ENCODE measurements at regions not wholly inside any gene's neighbourhood (a gene's known extent, or its start where the extent isn't known, plus 50 kb on each side); places are given as distances from the start of the nearest gene placed in this dataset.

GRCh38 chr10:4504550-4504949 lies 321.5 kb upstream of the AKR1E2 start:
- Histone ChIP-seq H3K36me3 (ENCODE audit: control insufficient read depth, insufficient read depth, low read length) (no peaks in the 10 kb centered on the region), H3K9me3 (ENCODE audit: control insufficient read depth, insufficient read depth, low read length) (no peaks in the 10 kb centered on the region), H3K27ac (ENCODE audit: low read length) (no peak overlapping the region), H3K4me1 (ENCODE audit: control insufficient read depth, insufficient read depth, low read length) (no peaks in the 10 kb centered on the region), H3K27me3 (ENCODE audit: control insufficient read depth, insufficient read depth, low read length) (no peaks in the 10 kb centered on the region), H3K4me3 (ENCODE audit: low read length) (no peak overlapping the region)
- WGBS (ENCODE audit: insufficient coverage, insufficient read length) = no CpG with 5 or more reads among the region's 5 CpGs
- no peak for DNase-seq (ENCODE audit: low read depth, low spot score)

GRCh38 chr10:4503076-4503475 lies 322.9 kb upstream of the AKR1E2 start:
- WGBS (ENCODE audit: insufficient coverage, insufficient read length) = no CpG with 5 or more reads among the region's 2 CpGs
- Histone ChIP-seq H3K27me3 (ENCODE audit: control insufficient read depth, insufficient read depth, low read length) (no peaks in the 10 kb centered on the region), H3K27ac (ENCODE audit: low read length) (no peak overlapping the region), H3K4me1 (ENCODE audit: control insufficient read depth, insufficient read depth, low read length) (no peaks in the 10 kb centered on the region), H3K36me3 (ENCODE audit: control insufficient read depth, insufficient read depth, low read length) (no peaks in the 10 kb centered on the region), H3K9me3 (ENCODE audit: control insufficient read depth, insufficient read depth, low read length) (no peaks in the 10 kb centered on the region), H3K4me3 (ENCODE audit: low read length) (no peak overlapping the region)
- no peak for DNase-seq (ENCODE audit: low read depth, low spot score)

GRCh38 chr10:4501306-4501705 lies 324.7 kb upstream of the AKR1E2 start:
- H3K27me3 ChIP-seq (ENCODE audit: control insufficient read depth, insufficient read depth, low read length) = no peaks in the 10 kb centered on the region
- no peak overlapping the region for H3K27ac ChIP-seq (ENCODE audit: low read length)
- no peak overlapping the region for H3K4me3 ChIP-seq (ENCODE audit: low read length)
- no peaks in the 10 kb centered on the region for H3K9me3 ChIP-seq (ENCODE audit: control insufficient read depth, insufficient read depth, low read length)
- H3K4me1 ChIP-seq (ENCODE audit: control insufficient read depth, insufficient read depth, low read length) = no peaks in the 10 kb centered on the region
- DNase-seq (ENCODE audit: low read depth, low spot score) = no peak
- H3K36me3 ChIP-seq (ENCODE audit: control insufficient read depth, insufficient read depth, low read length) = no peaks in the 10 kb centered on the region
- WGBS (ENCODE audit: insufficient coverage, insufficient read length) = no CpG with 5 or more reads among the region's 2 CpGs

GRCh38 chr10:4498711-4499251 lies 327.2 kb upstream of the AKR1E2 start:
- no CpG with 5 or more reads among the region's 6 CpGs for WGBS (ENCODE audit: insufficient coverage, insufficient read length)
- Histone ChIP-seq H3K9me3 (ENCODE audit: control insufficient read depth, insufficient read depth, low read length) (no peaks in the 10 kb centered on the region; the same call in 1 of the 2 replicates), H3K36me3 (ENCODE audit: control insufficient read depth, insufficient read depth, low read length) (no peaks in the 10 kb centered on the region), H3K4me1 (ENCODE audit: control insufficient read depth, insufficient read depth, low read length) (no peaks in the 10 kb centered on the region), H3K27me3 (ENCODE audit: control insufficient read depth, insufficient read depth, low read length) (no peaks in the 10 kb centered on the region), H3K4me3 (ENCODE audit: low read length) (no peak overlapping the region), H3K27ac (ENCODE audit: low read length) (no peak overlapping the region)
- DNase-seq (ENCODE audit: low read depth, low spot score) = no peak

DNA sequence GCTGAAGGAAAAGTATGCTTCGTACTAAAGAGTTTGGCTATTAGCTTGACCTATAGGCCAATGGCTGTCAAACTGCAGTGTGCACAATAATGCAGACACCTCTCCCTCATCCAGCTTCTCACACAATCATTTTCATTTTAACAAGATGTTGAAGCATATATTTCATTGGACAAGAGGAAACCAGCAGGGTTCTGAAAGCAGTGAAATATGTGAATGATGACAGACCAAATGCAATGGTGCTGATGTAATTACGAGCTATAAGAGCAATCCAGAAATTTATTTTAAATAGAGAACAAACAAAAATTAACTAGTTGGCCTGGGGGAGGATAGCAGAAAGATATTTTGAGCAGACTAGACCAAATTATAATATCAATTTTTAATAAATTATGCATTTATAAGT lies 331.5 kb upstream of the AKR1E2 start:
- Histone ChIP-seq H3K4me1 (ENCODE audit: control insufficient read depth, insufficient read depth, low read length) (no peaks in the 10 kb centered on the region), H3K27me3 (ENCODE audit: control insufficient read depth, insufficient read depth, low read length) (no peaks in the 10 kb centered on the region), H3K27ac (ENCODE audit: low read length) (no peak overlapping the region), H3K9me3 (ENCODE audit: control insufficient read depth, insufficient read depth, low read length) (no peaks in the 10 kb centered on the region; the same call in 1 of the 2 replicates), H3K36me3 (ENCODE audit: control insufficient read depth, insufficient read depth, low read length) (no peaks in the 10 kb centered on the region), H3K4me3 (ENCODE audit: low read length) (no peak overlapping the region)
- no peak for DNase-seq (ENCODE audit: low read depth, low spot score)
- WGBS (ENCODE audit: insufficient coverage, insufficient read length) = no CpG with 5 or more reads among the region's 2 CpGs

DNA sequence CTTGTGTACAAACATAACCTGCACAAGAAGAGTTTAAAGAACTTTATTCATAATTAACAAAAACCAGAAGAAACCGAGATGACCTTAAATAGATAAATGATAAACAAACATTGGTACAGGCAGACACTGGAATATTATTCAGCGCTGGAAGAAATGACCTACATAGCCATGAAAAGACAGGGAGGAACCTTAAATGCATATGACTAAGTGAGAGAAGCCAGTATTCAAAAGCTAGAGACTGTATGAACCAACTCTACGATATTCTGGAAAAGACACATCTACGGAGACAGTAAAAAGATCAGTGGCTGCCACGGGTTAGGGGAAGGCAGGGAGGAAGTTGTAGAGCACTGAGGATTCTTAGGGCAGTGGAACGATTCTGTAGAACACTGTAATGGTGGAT lies 333.8 kb upstream of the AKR1E2 start:
- no CpG with 5 or more reads among the region's 6 CpGs for WGBS (ENCODE audit: insufficient coverage, insufficient read length)
- Histone ChIP-seq H3K27ac (ENCODE audit: low read length) (no peak overlapping the region), H3K36me3 (ENCODE audit: control insufficient read depth, insufficient read depth, low read length) (no peaks in the 10 kb centered on the region), H3K4me1 (ENCODE audit: control insufficient read depth, insufficient read depth, low read length) (no peaks in the 10 kb centered on the region), H3K4me3 (ENCODE audit: low read length) (no peak overlapping the region), H3K9me3 (ENCODE audit: control insufficient read depth, insufficient read depth, low read length) (no peaks in the 10 kb centered on the region; the same call in 1 of the 2 replicates), H3K27me3 (ENCODE audit: control insufficient read depth, insufficient read depth, low read length) (no peaks in the 10 kb centered on the region)
- DNase-seq (ENCODE audit: low read depth, low spot score) = no peak

GRCh38 chr10:4488904-4489303 lies 337.1 kb upstream of the AKR1E2 start:
- no CpG with 5 or more reads among the region's 1 CpG for WGBS (ENCODE audit: insufficient coverage, insufficient read length)
- H3K4me1 ChIP-seq (ENCODE audit: control insufficient read depth, insufficient read depth, low read length) = no peaks in the 10 kb centered on the region
- no peak overlapping the region for H3K27ac ChIP-seq (ENCODE audit: low read length)
- no peaks in the 10 kb centered on the region for H3K9me3 ChIP-seq (ENCODE audit: control insufficient read depth, insufficient read depth, low read length)
- H3K36me3 ChIP-seq (ENCODE audit: control insufficient read depth, insufficient read depth, low read length) = no peaks in the 10 kb centered on the region
- no peaks in the 10 kb centered on the region for H3K27me3 ChIP-seq (ENCODE audit: control insufficient read depth, insufficient read depth, low read length)
- DNase-seq (ENCODE audit: low read depth, low spot score) = no peak
- no peak overlapping the region for H3K4me3 ChIP-seq (ENCODE audit: low read length)

DNA sequence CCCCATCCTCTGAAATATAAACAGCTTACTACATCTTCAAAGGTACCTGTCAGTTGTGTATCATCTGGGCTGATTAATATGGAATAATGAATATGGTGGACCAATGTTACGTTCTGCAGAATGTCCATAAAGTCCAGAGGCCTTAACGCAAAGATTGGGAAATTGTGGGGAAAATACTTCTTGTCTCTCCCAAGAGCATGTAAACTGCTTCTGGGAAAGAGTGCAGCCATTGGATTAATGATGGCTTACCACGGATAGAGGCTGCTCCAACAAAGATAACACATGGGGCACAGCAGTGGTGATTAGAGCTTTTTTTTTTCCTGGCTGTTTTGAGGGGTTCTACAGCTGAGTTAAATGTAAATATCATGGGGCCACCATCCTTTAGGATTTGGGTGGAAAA lies 340.4 kb upstream of the AKR1E2 start:
- no peaks in the 10 kb centered on the region for H3K9me3 ChIP-seq (ENCODE audit: control insufficient read depth, insufficient read depth, low read length)
- no peaks in the 10 kb centered on the region for H3K36me3 ChIP-seq (ENCODE audit: control insufficient read depth, insufficient read depth, low read length)
- no peak overlapping the region for H3K4me3 ChIP-seq (ENCODE audit: low read length)
- no peak for DNase-seq (ENCODE audit: low read depth, low spot score)
- H3K27me3 ChIP-seq (ENCODE audit: control insufficient read depth, insufficient read depth, low read length) = no peaks in the 10 kb centered on the region
- H3K27ac ChIP-seq (ENCODE audit: low read length) = no peak overlapping the region
- WGBS (ENCODE audit: insufficient coverage, insufficient read length) = no CpG with 5 or more reads among the region's 3 CpGs
- H3K4me1 ChIP-seq (ENCODE audit: control insufficient read depth, insufficient read depth, low read length) = peaks cover 3% of the 10 kb centered on the region; the same call in 1 of the 2 replicates

DNA sequence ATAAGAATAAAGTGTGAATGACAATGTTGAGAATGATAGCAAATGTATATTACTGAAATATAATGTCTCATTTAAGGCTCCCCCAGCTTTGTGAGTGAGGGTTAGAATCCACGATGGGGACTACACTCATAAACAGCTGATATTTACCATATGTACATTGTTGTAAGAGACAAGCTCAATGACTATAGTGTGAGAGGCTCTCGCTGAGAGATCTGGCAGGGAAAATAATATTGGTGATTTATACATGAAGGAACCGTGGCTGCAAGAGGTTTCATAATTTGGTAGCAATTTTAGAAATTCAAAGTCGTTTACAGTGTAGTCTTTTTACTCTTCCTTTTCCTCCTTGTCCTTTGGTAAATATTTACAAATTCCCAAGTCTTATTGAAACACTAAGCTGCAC lies 342.2 kb upstream of the AKR1E2 start:
- DNase-seq (ENCODE audit: low read depth, low spot score) = no peak
- H3K36me3 ChIP-seq (ENCODE audit: control insufficient read depth, insufficient read depth, low read length) = no peaks in the 10 kb centered on the region
- H3K4me3 ChIP-seq (ENCODE audit: low read length) = no peak overlapping the region
- no peaks in the 10 kb centered on the region for H3K9me3 ChIP-seq (ENCODE audit: control insufficient read depth, insufficient read depth, low read length)
- peaks cover 3% of the 10 kb centered on the region; the same call in 1 of the 2 replicates for H3K4me1 ChIP-seq (ENCODE audit: control insufficient read depth, insufficient read depth, low read length)
- no CpG with 5 or more reads among the region's 4 CpGs for WGBS (ENCODE audit: insufficient coverage, insufficient read length)
- H3K27ac ChIP-seq (ENCODE audit: low read length) = no peak overlapping the region
- H3K27me3 ChIP-seq (ENCODE audit: control insufficient read depth, insufficient read depth, low read length) = no peaks in the 10 kb centered on the region

GRCh38 chr10:4482659-4483058 lies 343.3 kb upstream of the AKR1E2 start:
- no peak for DNase-seq (ENCODE audit: low read depth, low spot score)
- no peaks in the 10 kb centered on the region for H3K36me3 ChIP-seq (ENCODE audit: control insufficient read depth, insufficient read depth, low read length)
- H3K27ac ChIP-seq (ENCODE audit: low read length) = no peak overlapping the region
- peaks cover 3% of the 10 kb centered on the region; the same call in 1 of the 2 replicates for H3K4me1 ChIP-seq (ENCODE audit: control insufficient read depth, insufficient read depth, low read length)
- H3K9me3 ChIP-seq (ENCODE audit: control insufficient read depth, insufficient read depth, low read length) = no peaks in the 10 kb centered on the region
- no peaks in the 10 kb centered on the region for H3K27me3 ChIP-seq (ENCODE audit: control insufficient read depth, insufficient read depth, low read length)
- H3K4me3 ChIP-seq (ENCODE audit: low read length) = no peak overlapping the region

DNA sequence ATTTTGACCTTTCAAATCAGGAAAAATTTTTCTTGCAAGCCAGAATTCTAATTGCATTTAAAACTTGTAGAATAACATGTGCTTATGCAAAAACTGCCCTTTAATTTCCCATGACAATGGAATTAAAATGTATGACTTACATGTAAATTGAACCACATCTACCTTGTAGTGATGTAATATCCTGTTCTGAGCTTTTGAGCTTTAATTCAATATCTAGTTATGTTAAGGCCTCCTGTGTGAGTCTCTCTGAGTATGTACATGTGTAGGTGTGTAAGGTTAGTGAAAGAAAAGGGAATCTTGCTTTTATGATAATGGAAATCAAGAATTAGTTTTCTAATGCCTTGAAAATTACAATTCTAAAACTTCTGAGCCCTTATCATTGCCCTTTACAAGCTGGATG lies 344.8 kb upstream of the AKR1E2 start:
- no peak overlapping the region for H3K27ac ChIP-seq (ENCODE audit: low read length)
- peaks cover 3% of the 10 kb centered on the region; the same call in 1 of the 2 replicates for H3K4me1 ChIP-seq (ENCODE audit: control insufficient read depth, insufficient read depth, low read length)
- H3K4me3 ChIP-seq (ENCODE audit: low read length) = no peak overlapping the region
- no peak for DNase-seq (ENCODE audit: low read depth, low spot score)
- H3K36me3 ChIP-seq (ENCODE audit: control insufficient read depth, insufficient read depth, low read length) = no peaks in the 10 kb centered on the region
- H3K27me3 ChIP-seq (ENCODE audit: control insufficient read depth, insufficient read depth, low read length) = no peaks in the 10 kb centered on the region
- H3K9me3 ChIP-seq (ENCODE audit: control insufficient read depth, insufficient read depth, low read length) = no peaks in the 10 kb centered on the region
